SU-DHL-6 (cell line): ENCODE measurements at regions not wholly inside any gene's neighbourhood (a gene's known extent, or its start where the extent isn't known, plus 50 kb on each side); places are given as distances from the start of the nearest gene placed in this dataset.

Experiments
- H2AFZ ChIP-seq: fragments of 200-600 bp; sonication (generic); 2 replicates; pipeline ENCODE4 v1.6.1; 2014; ENCODE audit warnings: low read depth, mild to moderate bottlenecking, moderate library complexity, mixed read lengths, antibody characterized with exemption, low read length; ENCODE audit not compliant: severe bottlenecking
- H3F3A ChIP-seq: fragments of 200-600 bp; shearing (Covaris generic); 2 replicates; pipeline ENCODE4 v1.6.0; 2016; ENCODE audit warnings: antibody characterized with exemption, mild to moderate bottlenecking; ENCODE audit not compliant: insufficient read depth
- H3K27ac ChIP-seq: fragments of 200-600 bp; sonication (generic); 2 replicates; pipeline ENCODE4 v1.5.1; 2016; ENCODE audit warnings: low read depth, mild to moderate bottlenecking, low read length, moderate library complexity, mixed read lengths
- H3K27me3 ChIP-seq: fragments of 200-600 bp; sonication (generic), shearing (Covaris generic); 2 replicates; pipeline ENCODE4 v1.6.0; 2014; ENCODE audit warnings: mild to moderate bottlenecking, low read length
- H3K36me3 ChIP-seq: fragments of 200-600 bp; sonication (generic); 2 replicates; pipeline ENCODE4 v1.6.1; 2014; ENCODE audit warnings: mild to moderate bottlenecking, low read length, mixed read lengths
- H3K4me2 ChIP-seq: fragments of 300-600, 200-600 bp; shearing (Covaris generic), sonication (generic); 2 replicates; pipeline ENCODE4 v1.6.0; 2014; ENCODE audit warnings: low read length, low read depth, mild to moderate bottlenecking; ENCODE audit not compliant: poor library complexity, severe bottlenecking
- H3K4me3 ChIP-seq: fragments of 200-600 bp; sonication (generic); 2 replicates; pipeline ENCODE4 v1.5.1; 2014; ENCODE audit warnings: antibody characterized with exemption, low read length, mild to moderate bottlenecking, mixed read lengths; ENCODE audit not compliant: insufficient read depth, poor library complexity, severe bottlenecking
- H3K79me2 ChIP-seq: fragments of 200-600 bp; sonication (generic); 2 replicates; pipeline ENCODE4 v1.6.1; 2014; ENCODE audit warnings: mild to moderate bottlenecking, low read length, moderate library complexity; ENCODE audit not compliant: insufficient read depth
- H3K9ac ChIP-seq: fragments of 200-600 bp; sonication (generic); 2 replicates; pipeline ENCODE4 v1.7.0; 2014; ENCODE audit warnings: mild to moderate bottlenecking, low read length
- H3K9me2 ChIP-seq: fragments of 200-600 bp; sonication (generic); replicated peaks from 2 replicates; pipeline ENCODE4 v1.6.1; 2014; ENCODE audit warnings: low read length; ENCODE audit not compliant: insufficient read depth
- H3K9me3 ChIP-seq: fragments of 200-600 bp; sonication (generic); 2 replicates; pipeline ENCODE4 v1.6.1; 2014; ENCODE audit warnings: low read length, mixed read lengths; ENCODE audit not compliant: insufficient read depth
- H4K20me1 ChIP-seq: fragments of 200-600 bp; sonication (generic); 2 replicates; pipeline ENCODE4 v1.6.1; 2014; ENCODE audit warnings: low read depth, mild to moderate bottlenecking, antibody characterized with exemption, low read length, moderate library complexity, mixed read lengths
- EZH2phosphoT487 ChIP-seq: fragments of 200-600 bp; sonication (generic), shearing (Covaris generic); conservative IDR thresholded peaks from 2 replicates; pipeline ENCODE4 v1.6.1; 2018; ENCODE audit warnings: mild to moderate bottlenecking, antibody characterized with exemption, low read length, moderate library complexity, mixed read lengths
- TF ChIP-seq, protein P1 (sequence below): fragments of 200-600 bp; sonication (generic); IDR thresholded peaks from one replicate; pipeline ENCODE4 v1.5.1; 2017; ENCODE audit warnings: antibody characterized with exemption, mild to moderate bottlenecking, low read length, moderate library complexity; ENCODE audit not compliant: insufficient read depth, poor library complexity, severe bottlenecking

DNA sequence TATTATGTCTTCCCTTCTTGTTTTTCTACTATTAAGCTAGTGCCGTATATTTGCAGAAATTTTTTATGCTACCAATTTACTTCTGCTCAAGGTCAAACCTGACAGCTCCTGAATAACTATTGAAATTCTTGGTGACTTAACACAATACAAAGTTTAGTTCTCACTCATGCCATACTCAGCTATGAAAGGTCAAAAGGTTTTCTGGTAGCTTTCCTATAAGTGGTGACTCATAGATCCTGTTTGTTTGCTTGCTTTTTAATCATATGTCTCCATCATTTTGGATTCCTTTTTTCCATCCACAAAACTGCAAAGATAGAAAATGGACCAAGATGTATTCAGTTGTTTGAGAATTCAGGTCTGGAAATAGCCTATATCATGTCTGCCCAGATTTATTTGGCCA, 855.8 kb upstream of the LRRC4C start:
- Histone ChIP-seq H3F3A (no peaks in the 10 kb centered on the region), H3K9me2 (no peaks in the 10 kb centered on the region), H3K36me3 (no peaks in the 10 kb centered on the region), H4K20me1 (no peaks in the 10 kb centered on the region), H3K9me3 (no peaks in the 10 kb centered on the region), H3K9ac (no peak overlapping the region), H2AFZ (no peak overlapping the region), H3K4me2 (no peak overlapping the region), H3K27me3 (no peaks in the 10 kb centered on the region), H3K79me2 (no peaks in the 10 kb centered on the region), H3K4me3 (no peak overlapping the region), H3K27ac (no peak overlapping the region)
- TF ChIP-seq, protein P1, sequence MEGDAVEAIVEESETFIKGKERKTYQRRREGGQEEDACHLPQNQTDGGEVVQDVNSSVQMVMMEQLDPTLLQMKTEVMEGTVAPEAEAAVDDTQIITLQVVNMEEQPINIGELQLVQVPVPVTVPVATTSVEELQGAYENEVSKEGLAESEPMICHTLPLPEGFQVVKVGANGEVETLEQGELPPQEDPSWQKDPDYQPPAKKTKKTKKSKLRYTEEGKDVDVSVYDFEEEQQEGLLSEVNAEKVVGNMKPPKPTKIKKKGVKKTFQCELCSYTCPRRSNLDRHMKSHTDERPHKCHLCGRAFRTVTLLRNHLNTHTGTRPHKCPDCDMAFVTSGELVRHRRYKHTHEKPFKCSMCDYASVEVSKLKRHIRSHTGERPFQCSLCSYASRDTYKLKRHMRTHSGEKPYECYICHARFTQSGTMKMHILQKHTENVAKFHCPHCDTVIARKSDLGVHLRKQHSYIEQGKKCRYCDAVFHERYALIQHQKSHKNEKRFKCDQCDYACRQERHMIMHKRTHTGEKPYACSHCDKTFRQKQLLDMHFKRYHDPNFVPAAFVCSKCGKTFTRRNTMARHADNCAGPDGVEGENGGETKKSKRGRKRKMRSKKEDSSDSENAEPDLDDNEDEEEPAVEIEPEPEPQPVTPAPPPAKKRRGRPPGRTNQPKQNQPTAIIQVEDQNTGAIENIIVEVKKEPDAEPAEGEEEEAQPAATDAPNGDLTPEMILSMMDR, result no peak
- TF ChIP-seq EZH2phosphoT487, result no peak

DNA sequence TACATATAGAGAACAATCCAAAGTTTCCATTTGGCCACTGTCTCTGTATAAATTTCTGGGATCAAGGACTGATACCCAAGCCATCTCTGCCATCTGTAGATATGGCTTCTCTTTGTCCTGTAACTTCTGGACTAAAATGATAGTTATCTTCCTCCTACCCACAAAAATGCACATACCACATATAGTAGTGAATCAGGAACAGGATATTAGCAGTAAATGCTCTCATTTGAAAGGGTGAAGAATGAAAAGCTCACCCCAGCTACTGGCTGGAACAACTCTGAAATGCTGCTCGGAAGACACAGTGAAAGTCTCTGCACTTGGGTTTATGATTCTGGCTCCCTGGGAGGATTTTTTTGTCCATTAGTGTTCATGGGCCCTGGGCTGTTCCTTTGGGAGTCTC, 856.4 kb upstream of the LRRC4C start:
- Histone ChIP-seq H2AFZ (no peak overlapping the region), H3K9ac (no peak overlapping the region), H3K9me2 (no peaks in the 10 kb centered on the region), H3K36me3 (no peaks in the 10 kb centered on the region), H3F3A (no peaks in the 10 kb centered on the region), H3K27me3 (no peaks in the 10 kb centered on the region), H3K4me2 (no peak overlapping the region), H3K9me3 (no peaks in the 10 kb centered on the region), H3K79me2 (no peaks in the 10 kb centered on the region), H3K4me3 (no peak overlapping the region), H4K20me1 (no peaks in the 10 kb centered on the region), H3K27ac (no peak overlapping the region)
- TF ChIP-seq, protein P1, result no peak
- TF ChIP-seq EZH2phosphoT487, result no peak

DNA sequence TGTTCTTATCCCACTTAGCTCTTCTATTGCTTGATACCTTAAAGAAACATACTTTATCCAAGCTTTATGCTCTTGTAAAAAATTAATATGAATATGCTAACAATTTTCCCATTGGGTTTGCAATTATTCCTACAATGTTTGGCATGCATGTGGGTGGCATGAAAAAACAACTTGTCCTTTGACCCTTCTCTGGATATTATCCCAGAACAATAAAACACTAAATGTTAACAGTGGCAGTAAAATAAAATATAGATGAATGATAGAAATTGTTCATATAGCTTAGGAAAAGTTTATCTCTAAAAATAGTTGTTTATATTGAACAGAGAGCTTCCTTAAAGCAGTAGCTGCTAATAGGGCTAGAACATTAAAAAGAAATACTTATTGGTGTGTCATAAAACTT, 860.5 kb upstream of the LRRC4C start:
- H3F3A ChIP-seq, result no peaks in the 10 kb centered on the region
- H3K4me2 ChIP-seq, result no peak overlapping the region
- H3K9me3 ChIP-seq, result no peaks in the 10 kb centered on the region
- H4K20me1 ChIP-seq, result no peaks in the 10 kb centered on the region
- H3K27me3 ChIP-seq, result no peaks in the 10 kb centered on the region
- no peaks in the 10 kb centered on the region for H3K79me2 ChIP-seq
- no peaks in the 10 kb centered on the region for H3K9me2 ChIP-seq
- TF ChIP-seq, protein P1, result no peak
- TF ChIP-seq EZH2phosphoT487, result no peak
- H3K9ac ChIP-seq, result no peak overlapping the region
- H3K4me3 ChIP-seq, result no peak overlapping the region
- H3K27ac ChIP-seq, result no peak overlapping the region
- H3K36me3 ChIP-seq, result no peaks in the 10 kb centered on the region
- H2AFZ ChIP-seq, result no peak overlapping the region
